ENCODE measurements at regions not wholly inside any gene's neighbourhood (a gene's known extent, or its start where the extent isn't known, plus 50 kb on each side); places are given as distances from the start of the nearest gene placed in this dataset.
A peak's percentile ranks its signal among the peaks of the same experiment; 100 is the strongest.

- peak; percentile 82 for DNase-seq
- Histone ChIP-seq H3K9me3 (no peaks in the 10 kb centered on the region), H3K27ac (peak overlapping the region; percentile 3 to 69 (median 39)), H3K4me1 (peaks cover 0 to 13% (median 4%) of the 10 kb centered on the region in 4 donors), H3K27me3 (no peaks in the 10 kb centered on the region), H3K36me3 (no peaks in the 10 kb centered on the region), H3K4me3 (no peak overlapping the region)
- TF ChIP-seq POLR2A (IDR thresholded peaks at IDR 0.05) (no peak), CTCF (IDR thresholded peaks at IDR 0.05) (no peak), POLR2AphosphoS5 (IDR thresholded peaks at IDR 0.05) (no peak), EP300 (IDR thresholded peaks at IDR 0.05) (no peak)
- intact Hi-C loops (cut with DNase I), result no loop called here
- 82 to 89% methylated on average over 3 of the region's 3 CpGs for WGBS, 2 donors
Measured at GRCh38 chr6:137933696-137934095, 66.6 kb downstream of the TNFAIP3 start.

- H3K4me3 ChIP-seq, result no peak overlapping the region
- no peak overlapping the region for H3K27ac ChIP-seq
- TF ChIP-seq POLR2A (IDR thresholded peaks at IDR 0.05) (no peak), EP300 (IDR thresholded peaks at IDR 0.05) (no peak), CTCF (IDR thresholded peaks at IDR 0.05) (no peak), POLR2AphosphoS5 (IDR thresholded peaks at IDR 0.05) (no peak)
- no peaks in the 10 kb centered on the region for H3K36me3 ChIP-seq
- H3K4me1 ChIP-seq, result peaks cover 0 to 13% (median 4%) of the 10 kb centered on the region in 4 donors
- DNase-seq, result no peak
- intact Hi-C loops (cut with DNase I), result no loop called here
- H3K9me3 ChIP-seq, result peaks cover 0 to 3% (median 0%) of the 10 kb centered on the region in 4 donors
- no peaks in the 10 kb centered on the region for H3K27me3 ChIP-seq
Measured at GRCh38 chr6:137936798-137937197, 69.7 kb downstream of the TNFAIP3 start.

- no peak overlapping the region for H3K4me3 ChIP-seq
- peaks cover 0 to 3% (median 0%) of the 10 kb centered on the region in 4 donors for H3K9me3 ChIP-seq
- peaks cover 0 to 13% (median 4%) of the 10 kb centered on the region in 4 donors for H3K4me1 ChIP-seq
- H3K36me3 ChIP-seq, result no peaks in the 10 kb centered on the region
- no peak for DNase-seq
- TF ChIP-seq EP300 (IDR thresholded peaks at IDR 0.05) (no peak), POLR2AphosphoS5 (IDR thresholded peaks at IDR 0.05) (no peak)
- H3K27ac ChIP-seq, result no peak overlapping the region
- intact Hi-C loops (cut with DNase I), result no loop called here
- H3K27me3 ChIP-seq, result no peaks in the 10 kb centered on the region
Measured at GRCh38 chr6:137937834-137938233, 70.8 kb downstream of the TNFAIP3 start.

GRCh38 chr6:137938770-137939379 lies 71.8 kb downstream of the TNFAIP3 start:
- Histone ChIP-seq H3K27me3 (no peaks in the 10 kb centered on the region), H3K36me3 (no peaks in the 10 kb centered on the region), H3K9me3 (peaks cover 0 to 3% (median 0%) of the 10 kb centered on the region in 4 donors), H3K4me1 (peaks cover 0 to 3% (median under 1%) of the 10 kb centered on the region in 4 donors), H3K27ac (no peak overlapping the region), H3K4me3 (no peak overlapping the region)
- intact Hi-C loops (cut with DNase I), result no loop called here
- 98 to 99% methylated on average over 1 of the region's 1 CpG for WGBS, 2 donors
- no peak for DNase-seq
- TF ChIP-seq EP300 (IDR thresholded peaks at IDR 0.05), result no peak
- TF ChIP-seq POLR2AphosphoS5 (IDR thresholded peaks at IDR 0.05), result no peak
- no peak for TF ChIP-seq POLR2A (IDR thresholded peaks at IDR 0.05)
- TF ChIP-seq CTCF (IDR thresholded peaks at IDR 0.05), result no peak

GRCh38 chr6:137941995-137942394 lies 74.9 kb downstream of the TNFAIP3 start:
- H3K4me3 ChIP-seq, result no peak overlapping the region
- no peaks in the 10 kb centered on the region for H3K27me3 ChIP-seq
- peaks cover 0 to 12% (median 2%) of the 10 kb centered on the region in 4 donors for H3K4me1 ChIP-seq
- 76 to 88% methylated on average over 2 of the region's 2 CpGs for WGBS, 2 donors
- intact Hi-C loops (cut with DNase I), result loop anchor here (5.0 kb wide), 1 partner anchor 140 kb away; no protein-coding TSS in a partner anchor
- H3K9me3 ChIP-seq, result peaks cover 0 to 3% (median 0%) of the 10 kb centered on the region in 4 donors
- H3K36me3 ChIP-seq, result no peaks in the 10 kb centered on the region
- H3K27ac ChIP-seq, result no peak overlapping the region
- TF ChIP-seq EP300 (IDR thresholded peaks at IDR 0.05) (no peak), POLR2A (IDR thresholded peaks at IDR 0.05) (no peak), CTCF (IDR thresholded peaks at IDR 0.05) (no peak), POLR2AphosphoS5 (IDR thresholded peaks at IDR 0.05) (no peak)
- no peak for DNase-seq

All from sigmoid colon (tissue), 6 donors.